ENCODE measurements at regions not wholly inside any gene's neighbourhood (a gene's known extent, or its start where the extent isn't known, plus 50 kb on each side); places are given as distances from the start of the nearest gene placed in this dataset.
A peak's percentile ranks its signal among the peaks of the same experiment; 100 is the strongest.

DNA sequence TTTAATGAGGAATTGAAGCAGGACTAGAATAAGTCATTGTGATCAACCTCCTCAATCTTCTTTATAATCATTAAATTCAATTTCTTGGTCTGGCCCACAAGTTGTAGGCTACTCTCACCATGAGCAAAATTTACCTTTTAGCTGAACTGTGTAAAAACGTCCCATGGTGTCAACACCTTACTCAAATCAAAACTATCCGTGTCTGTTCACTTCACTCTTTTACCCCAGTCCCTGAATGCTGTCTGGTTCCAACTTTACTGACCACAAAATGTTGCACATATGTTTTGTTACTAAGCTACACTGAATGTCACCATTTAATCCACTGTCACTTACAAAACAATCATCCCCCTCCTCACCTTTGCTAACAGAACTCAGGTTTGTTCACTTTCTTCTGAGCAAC, 951.6 kb upstream of the SLC39A10 start:
- no peaks in the 10 kb centered on the region for H3K9me2 ChIP-seq (replicated peaks; ENCODE audit: low read depth, low read length)
- no peak overlapping the region for H3K4me3 ChIP-seq (ENCODE audit: low read length, poor library complexity, severe bottlenecking)
- H2AFZ ChIP-seq (ENCODE audit: low read length): no peak overlapping the region
- H3K79me2 ChIP-seq (ENCODE audit: insufficient read depth, low read length): no peaks in the 10 kb centered on the region
- peaks cover 13% of the 10 kb centered on the region for H3K4me1 ChIP-seq (ENCODE audit: insufficient read depth, low read length, poor library complexity, severe bottlenecking)
- no peaks in the 10 kb centered on the region for H3K36me3 ChIP-seq (ENCODE audit: insufficient read depth, low read length)
- H4K20me1 ChIP-seq (ENCODE audit: insufficient read depth, low read length, poor library complexity, severe bottlenecking): no peaks in the 10 kb centered on the region
- H3F3A ChIP-seq (ENCODE audit: low read depth): no peaks in the 10 kb centered on the region; the same call in 1 of the 2 replicates
- H3K4me2 ChIP-seq (ENCODE audit: low read depth, low read length, poor library complexity, severe bottlenecking): no peak overlapping the region
- TF ChIP-seq EZH2phosphoT487 (IDR thresholded peaks at IDR 0.05; ENCODE audit: borderline replicate concordance): no peak
- TF ChIP-seq, protein P1, sequence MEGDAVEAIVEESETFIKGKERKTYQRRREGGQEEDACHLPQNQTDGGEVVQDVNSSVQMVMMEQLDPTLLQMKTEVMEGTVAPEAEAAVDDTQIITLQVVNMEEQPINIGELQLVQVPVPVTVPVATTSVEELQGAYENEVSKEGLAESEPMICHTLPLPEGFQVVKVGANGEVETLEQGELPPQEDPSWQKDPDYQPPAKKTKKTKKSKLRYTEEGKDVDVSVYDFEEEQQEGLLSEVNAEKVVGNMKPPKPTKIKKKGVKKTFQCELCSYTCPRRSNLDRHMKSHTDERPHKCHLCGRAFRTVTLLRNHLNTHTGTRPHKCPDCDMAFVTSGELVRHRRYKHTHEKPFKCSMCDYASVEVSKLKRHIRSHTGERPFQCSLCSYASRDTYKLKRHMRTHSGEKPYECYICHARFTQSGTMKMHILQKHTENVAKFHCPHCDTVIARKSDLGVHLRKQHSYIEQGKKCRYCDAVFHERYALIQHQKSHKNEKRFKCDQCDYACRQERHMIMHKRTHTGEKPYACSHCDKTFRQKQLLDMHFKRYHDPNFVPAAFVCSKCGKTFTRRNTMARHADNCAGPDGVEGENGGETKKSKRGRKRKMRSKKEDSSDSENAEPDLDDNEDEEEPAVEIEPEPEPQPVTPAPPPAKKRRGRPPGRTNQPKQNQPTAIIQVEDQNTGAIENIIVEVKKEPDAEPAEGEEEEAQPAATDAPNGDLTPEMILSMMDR (conservative IDR thresholded peaks at IDR 0.05; ENCODE audit: low read length): no peak
- no peaks in the 10 kb centered on the region for H3K9me3 ChIP-seq (ENCODE audit: insufficient read depth, low read depth, low read length)
- H3K9ac ChIP-seq (ENCODE audit: low read depth, low read length, poor library complexity, severe bottlenecking): no peak overlapping the region
- H3K27me3 ChIP-seq (ENCODE audit: insufficient read depth, low read length, poor library complexity, severe bottlenecking): no peaks in the 10 kb centered on the region

DNA sequence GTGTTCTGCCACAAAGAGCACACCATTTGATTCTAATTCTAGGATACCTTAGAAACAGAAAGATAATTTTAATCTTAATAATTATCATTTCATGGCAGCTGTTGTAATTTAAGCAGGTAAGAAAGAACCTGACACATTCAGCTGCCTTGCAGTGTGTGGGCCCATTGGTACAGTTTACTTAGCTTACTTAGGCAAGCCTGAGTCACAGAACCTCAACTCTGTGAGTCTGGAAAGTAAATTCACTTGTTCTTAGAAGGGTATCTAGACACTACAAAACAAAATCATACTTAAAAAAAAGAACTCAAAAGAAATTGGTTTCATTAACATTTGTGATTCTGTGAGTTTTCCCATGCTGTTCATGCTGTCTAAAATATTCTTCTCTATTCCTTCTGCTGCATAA, 956.3 kb upstream of the SLC39A10 start:
- no peaks in the 10 kb centered on the region for H3K9me2 ChIP-seq (replicated peaks; ENCODE audit: low read depth, low read length)
- H3K4me3 ChIP-seq (ENCODE audit: low read length, poor library complexity, severe bottlenecking): no peak overlapping the region
- H3K4me1 ChIP-seq (ENCODE audit: insufficient read depth, low read length, poor library complexity, severe bottlenecking): peaks cover 8% of the 10 kb centered on the region
- no peaks in the 10 kb centered on the region for H3F3A ChIP-seq (ENCODE audit: low read depth)
- no peaks in the 10 kb centered on the region for H3K79me2 ChIP-seq (ENCODE audit: insufficient read depth, low read length)
- no peak for TF ChIP-seq EZH2phosphoT487 (IDR thresholded peaks at IDR 0.05; ENCODE audit: borderline replicate concordance)
- TF ChIP-seq, protein P1 (conservative IDR thresholded peaks at IDR 0.05; ENCODE audit: low read length): no peak
- no peaks in the 10 kb centered on the region for H3K9me3 ChIP-seq (ENCODE audit: insufficient read depth, low read depth, low read length)
- H3K36me3 ChIP-seq (ENCODE audit: insufficient read depth, low read length): no peaks in the 10 kb centered on the region
- no peak overlapping the region for H3K9ac ChIP-seq (ENCODE audit: low read depth, low read length, poor library complexity, severe bottlenecking)
- no peaks in the 10 kb centered on the region for H4K20me1 ChIP-seq (ENCODE audit: insufficient read depth, low read length, poor library complexity, severe bottlenecking)
- H3K27me3 ChIP-seq (ENCODE audit: insufficient read depth, low read length, poor library complexity, severe bottlenecking): no peaks in the 10 kb centered on the region
- peak overlapping the region; percentile 32; the same call in 1 of the 2 replicates for H2AFZ ChIP-seq (ENCODE audit: low read length)
- no peak overlapping the region for H3K4me2 ChIP-seq (ENCODE audit: low read depth, low read length, poor library complexity, severe bottlenecking)

DNA sequence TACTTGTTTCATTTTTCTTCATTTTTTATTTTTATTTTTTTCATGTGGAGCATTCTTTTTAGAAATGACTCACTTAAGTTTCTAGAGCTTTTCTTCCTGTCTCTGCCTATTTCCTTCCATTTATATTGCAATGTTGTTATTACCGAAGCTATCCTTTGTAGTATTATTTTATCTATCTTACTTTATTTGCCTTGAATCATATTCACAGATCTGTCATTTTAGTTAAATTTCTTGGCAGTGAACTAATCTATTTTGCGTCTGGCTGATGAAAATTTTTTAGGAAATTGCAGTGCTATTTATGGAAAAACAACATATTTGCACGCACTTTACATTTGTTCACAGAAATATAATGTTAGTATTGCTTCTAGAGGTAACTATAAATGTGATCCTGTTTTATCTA, 956.9 kb upstream of the SLC39A10 start:
- H2AFZ ChIP-seq (ENCODE audit: low read length): 0 out of 2 replicates have a peak overlapping the region, but pooled peaks have one; percentile 32
- H3K27me3 ChIP-seq (ENCODE audit: insufficient read depth, low read length, poor library complexity, severe bottlenecking): no peaks in the 10 kb centered on the region
- no peak for TF ChIP-seq EZH2phosphoT487 (IDR thresholded peaks at IDR 0.05; ENCODE audit: borderline replicate concordance)
- TF ChIP-seq, protein P1 (conservative IDR thresholded peaks at IDR 0.05; ENCODE audit: low read length): no peak
- no peaks in the 10 kb centered on the region for H3K9me2 ChIP-seq (replicated peaks; ENCODE audit: low read depth, low read length)
- no peaks in the 10 kb centered on the region for H3K9me3 ChIP-seq (ENCODE audit: insufficient read depth, low read depth, low read length)
- no peaks in the 10 kb centered on the region for H4K20me1 ChIP-seq (ENCODE audit: insufficient read depth, low read length, poor library complexity, severe bottlenecking)
- H3K79me2 ChIP-seq (ENCODE audit: insufficient read depth, low read length): no peaks in the 10 kb centered on the region
- H3K4me1 ChIP-seq (ENCODE audit: insufficient read depth, low read length, poor library complexity, severe bottlenecking): peaks cover 8% of the 10 kb centered on the region
- no peaks in the 10 kb centered on the region for H3F3A ChIP-seq (ENCODE audit: low read depth)
- no peak overlapping the region for H3K4me3 ChIP-seq (ENCODE audit: low read length, poor library complexity, severe bottlenecking)
- no peaks in the 10 kb centered on the region for H3K36me3 ChIP-seq (ENCODE audit: insufficient read depth, low read length)
- H3K4me2 ChIP-seq (ENCODE audit: low read depth, low read length, poor library complexity, severe bottlenecking): no peak overlapping the region
- H3K9ac ChIP-seq (ENCODE audit: low read depth, low read length, poor library complexity, severe bottlenecking): no peak overlapping the region
